ENCODE measurements at regions not wholly inside any gene's neighbourhood (a gene's known extent, or its start where the extent isn't known, plus 50 kb on each side); places are given as distances from the start of the nearest gene placed in this dataset.

DNA sequence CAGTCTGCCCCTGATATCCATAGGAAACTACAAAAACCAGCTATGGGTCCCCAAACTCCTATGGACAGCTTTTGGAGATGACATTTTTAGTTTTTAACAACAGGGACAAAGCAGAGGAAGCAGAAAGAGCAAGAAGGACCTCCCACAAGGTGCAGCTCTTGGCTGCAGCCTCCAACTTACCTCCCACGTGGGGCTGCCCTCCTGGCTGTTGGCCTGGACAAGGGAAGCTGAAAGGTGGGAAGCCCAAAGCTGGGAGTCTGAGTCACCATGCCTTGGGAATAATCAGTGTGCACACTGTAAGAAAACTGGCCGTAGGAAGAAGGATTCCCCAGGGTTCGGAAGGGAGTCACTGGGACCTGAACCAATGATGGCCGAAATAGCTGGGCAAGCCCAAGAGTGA, 51.8 kb upstream of the PAX1 start:
- no peak for DNase-seq

DNA sequence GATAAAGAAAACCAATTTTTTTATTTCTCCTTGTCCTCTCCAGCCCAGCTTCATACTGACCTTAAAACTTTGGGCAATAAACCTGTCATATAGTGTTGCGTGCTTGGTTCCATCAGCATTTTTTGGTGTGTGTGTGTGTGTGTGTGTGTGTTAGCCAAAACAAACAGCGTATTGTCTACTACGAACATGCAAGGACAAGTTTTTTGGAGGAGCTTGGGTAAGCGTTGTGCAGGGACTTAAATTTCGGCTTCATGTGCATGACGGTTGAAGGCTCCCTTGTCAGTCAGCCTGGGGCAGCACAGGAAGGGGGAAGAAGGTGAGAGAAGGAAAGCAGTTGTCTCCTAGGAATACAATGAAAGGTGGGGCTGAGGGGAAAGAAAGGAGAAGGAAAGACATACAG, 62.0 kb upstream of the PAX1 start:
- DNase-seq: no peak

DNA sequence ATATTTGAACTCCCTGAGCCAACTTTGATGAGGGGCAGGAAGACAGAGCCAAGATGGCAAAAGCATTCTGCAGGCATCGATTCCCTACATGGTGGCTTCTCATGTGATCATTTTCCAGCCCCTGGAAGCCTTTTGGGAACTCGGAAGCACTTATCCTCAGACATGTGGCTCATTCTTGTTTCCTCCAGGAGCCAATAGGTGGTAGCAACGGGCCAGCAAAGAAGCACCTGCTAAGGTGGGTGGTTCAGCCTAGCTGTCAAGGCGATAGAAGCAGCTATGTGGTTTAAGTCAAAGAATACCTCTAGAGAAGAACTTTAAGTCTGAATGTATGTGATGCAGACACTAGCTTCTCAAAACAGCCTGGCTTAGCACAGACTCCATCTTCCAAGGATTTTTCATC, 64.9 kb upstream of the PAX1 start:
- DNase-seq: no peak

GRCh38 chr20:21633829-21634228, 71.6 kb upstream of the PAX1 start:
- DNase-seq: no peak

DNA sequence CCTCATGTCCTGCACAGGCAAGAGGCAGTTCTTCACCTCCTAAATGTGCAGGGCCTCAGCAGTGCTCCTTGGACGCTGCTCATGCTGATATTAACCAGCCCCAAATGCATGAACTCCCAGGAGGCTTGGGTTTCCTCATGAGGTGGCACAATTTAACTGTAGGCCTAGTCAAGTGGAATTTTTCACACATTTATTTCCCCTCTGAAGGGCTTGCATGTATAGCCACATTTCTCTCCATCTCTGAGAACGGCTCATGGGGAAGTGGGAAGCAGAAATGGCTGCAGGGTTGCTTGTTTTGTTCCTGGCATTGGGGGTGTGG, 72.8 kb upstream of the PAX1 start:
- no peak for DNase-seq

- no peak for DNase-seq
These were observed 73.3 kb upstream of the PAX1 start for GRCh38 chr20:21632031-21632734.

DNA sequence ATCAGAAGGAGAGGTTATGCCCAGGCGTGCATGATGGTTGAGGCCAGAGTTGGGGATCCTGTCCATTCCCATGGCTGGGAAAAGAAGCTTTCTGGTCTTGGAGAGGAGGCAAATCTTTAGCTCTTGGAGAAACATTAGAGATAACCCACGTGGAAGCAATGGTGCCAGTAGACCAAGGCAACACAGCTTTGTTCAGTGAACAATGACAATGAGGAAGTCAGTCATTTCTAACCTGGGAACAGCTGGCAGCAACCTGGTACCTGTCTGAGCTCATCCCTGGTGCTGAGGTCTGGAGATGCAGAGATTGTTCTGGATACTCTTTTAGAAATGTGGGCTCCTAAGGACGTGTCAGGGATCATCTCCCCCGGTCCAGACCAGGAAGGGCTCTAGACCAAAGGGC, 76.7 kb upstream of the PAX1 start:
- DNase-seq: no peak

- no peak for DNase-seq
These were observed 81.7 kb upstream of the PAX1 start for GRCh38 chr20:21623781-21624094.

DNA sequence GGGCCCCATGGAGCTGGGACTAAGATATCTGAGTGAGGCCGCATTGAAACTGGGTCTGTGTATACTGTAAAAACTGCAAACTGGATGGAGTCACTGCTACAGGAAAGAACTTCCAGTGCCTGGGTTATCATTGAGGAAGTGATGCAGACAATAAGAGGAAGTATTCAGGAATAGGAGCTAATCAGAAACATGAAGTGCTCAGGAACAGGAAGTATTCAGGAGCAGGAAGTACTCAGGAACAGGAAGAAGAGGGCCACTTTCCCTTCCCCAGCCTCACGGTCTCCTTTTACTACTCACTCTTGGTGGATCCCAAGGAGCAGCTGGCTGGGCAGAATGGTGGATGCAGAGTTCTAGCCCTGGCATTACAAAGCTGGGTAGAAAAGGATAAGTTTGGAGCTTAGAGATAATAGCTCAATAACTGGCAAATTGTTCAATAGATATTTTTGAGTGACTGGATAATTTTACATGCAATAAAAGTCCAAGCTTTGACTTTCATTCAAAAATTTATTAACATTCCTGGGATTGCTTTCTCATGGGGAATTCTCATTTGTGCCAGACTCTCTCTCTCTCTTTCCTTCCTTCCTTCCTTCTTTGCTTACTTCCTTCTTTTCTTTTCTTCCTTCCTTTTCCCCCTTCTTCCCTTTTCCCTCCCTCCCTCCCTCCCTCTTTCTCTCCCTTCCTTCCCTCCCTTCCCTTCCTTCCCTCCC, 82.2 kb upstream of the PAX1 start:
- DNase-seq: no peak

DNA sequence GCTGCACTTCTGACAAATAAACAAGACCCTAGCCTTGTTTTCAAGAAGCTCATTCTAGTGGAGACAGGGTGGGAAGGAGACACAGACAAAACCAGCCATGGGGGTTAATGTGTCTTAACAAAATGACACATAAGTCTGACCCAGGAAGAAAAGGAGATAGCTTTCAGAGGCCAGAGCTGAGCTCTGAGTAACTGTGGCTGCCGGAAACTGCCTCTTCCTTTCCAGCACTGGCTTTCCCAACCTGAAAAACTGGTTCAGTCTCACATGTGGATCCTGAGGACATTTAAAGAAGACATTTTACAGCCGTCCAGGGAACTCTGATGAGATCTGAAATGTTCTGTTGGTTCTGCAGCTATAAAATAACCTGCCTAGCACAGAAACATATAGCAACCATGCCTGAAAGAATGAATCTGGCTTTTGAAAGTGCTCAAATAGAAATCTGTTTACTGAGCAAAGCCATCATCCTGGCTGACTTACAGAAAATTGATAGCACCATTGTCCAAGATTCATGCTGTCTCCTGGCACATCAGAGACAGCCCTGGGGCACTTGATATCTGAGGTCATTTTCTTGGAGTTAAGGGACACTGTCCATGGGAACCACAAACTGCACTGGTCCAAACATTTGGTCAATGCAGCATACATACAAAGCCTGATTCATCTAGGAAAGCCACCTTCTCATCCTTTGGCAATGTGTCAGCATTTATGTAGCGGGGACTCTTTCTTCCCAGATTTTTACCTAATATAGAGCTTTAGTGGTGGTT, 83.2 kb upstream of the PAX1 start:
- DNase-seq: no peak

DNA sequence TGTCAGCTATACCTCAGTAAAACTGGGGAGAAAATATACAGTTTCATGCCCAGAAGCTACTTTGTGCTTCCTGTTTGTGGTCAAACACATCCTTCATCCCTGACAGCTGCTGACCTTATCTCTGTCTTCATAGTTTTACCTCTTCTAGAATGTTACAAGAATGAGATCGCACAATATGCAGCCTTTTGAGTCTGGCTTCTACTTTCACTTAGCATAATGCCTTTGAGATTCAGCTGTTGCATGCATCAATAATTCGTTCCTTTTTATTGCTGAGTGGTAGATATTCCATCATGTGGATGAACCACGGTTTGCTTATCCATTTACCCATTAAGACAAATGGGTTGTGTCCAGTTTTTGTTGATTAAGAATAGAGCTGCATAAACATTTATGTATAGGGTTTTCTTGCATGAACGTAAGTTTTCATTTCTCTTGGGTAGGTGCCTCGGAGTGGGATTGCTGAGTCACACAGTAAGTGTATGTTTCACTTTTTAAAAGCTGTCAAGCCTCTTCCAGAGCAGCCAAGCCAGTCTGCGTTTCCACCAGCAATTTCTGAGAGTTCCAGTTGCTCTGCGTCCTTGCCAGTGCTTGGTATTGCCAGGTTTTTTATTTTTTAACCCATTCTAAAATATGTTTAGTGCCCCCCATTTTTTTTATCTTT, 86.6 kb upstream of the PAX1 start:
- DNase-seq: no peak

- DNase-seq: no peak
These were observed 89.8 kb upstream of the PAX1 start for GRCh38 chr20:21615617-21616080.

- DNase-seq: no peak
These were observed 90.5 kb upstream of the PAX1 start for GRCh38 chr20:21614980-21615379.

DNA sequence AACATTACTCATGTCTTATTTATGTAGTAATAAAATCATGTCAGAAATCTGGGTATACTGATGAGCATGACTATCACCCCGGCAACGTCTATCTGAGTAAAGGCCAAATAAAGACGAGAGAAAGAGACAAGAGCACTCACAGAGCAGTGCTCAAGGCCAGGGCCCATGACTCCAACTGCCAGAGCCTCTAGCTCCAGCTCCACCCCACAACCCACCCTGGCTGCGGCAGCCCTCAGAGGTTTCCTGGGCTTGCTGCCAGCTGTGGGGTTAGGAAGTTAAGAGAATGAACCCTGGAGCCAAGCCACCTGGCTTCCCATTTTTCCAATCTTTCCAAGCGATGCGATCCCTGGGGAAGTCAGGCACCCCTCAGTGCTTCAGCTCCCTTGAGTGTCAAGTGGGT, 92.0 kb upstream of the PAX1 start:
- DNase-seq: peak; percentile 20

- DNase-seq: no peak
These were observed 95.5 kb upstream of the PAX1 start for GRCh38 chr20:21609981-21610380.

DNA sequence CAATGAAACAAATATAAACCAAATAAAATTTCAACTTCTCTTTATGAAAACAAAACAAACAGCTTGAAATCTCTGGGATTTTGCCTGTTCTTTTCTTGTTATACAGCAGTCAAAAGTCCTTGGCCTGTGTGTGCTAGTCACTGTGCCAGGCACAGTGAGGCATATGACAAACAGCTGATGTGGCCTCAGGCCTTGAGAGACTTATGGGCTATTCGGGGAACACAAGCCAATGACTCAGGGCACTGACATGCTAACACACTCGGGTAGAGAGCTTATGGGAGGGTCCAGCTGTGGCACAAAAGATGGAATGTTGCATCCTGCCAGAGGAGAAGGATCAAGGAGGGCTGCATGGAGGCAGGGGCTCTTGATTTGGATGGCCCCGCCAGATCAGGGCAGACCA, 95.4 kb upstream of the NKX2-2 start:
- DNase-seq: no peak

GRCh38 chr20:21608777-21609176, 94.9 kb upstream of the NKX2-2 start:
- DNase-seq: no peak

- no peak for DNase-seq
These were observed 94.3 kb upstream of the NKX2-2 start for GRCh38 chr20:21607971-21608725.

DNA sequence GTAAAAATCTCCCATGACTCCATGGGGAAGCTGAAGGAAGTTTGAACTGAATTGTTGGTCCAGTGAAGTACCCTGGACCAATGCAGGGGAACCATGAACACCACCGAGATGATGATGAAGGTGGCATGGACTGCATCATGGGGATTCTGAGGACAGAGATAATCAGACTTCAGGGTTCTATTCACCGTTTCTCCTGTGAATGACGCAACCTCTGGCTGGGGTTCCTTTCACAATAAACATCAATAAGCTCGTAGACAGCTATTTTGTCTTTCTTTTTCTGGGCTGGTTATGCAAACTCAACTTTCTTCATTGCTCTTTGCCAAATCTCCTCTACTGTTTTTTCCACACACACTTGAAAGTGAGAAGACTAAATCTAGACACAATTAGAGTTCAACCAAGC, 87.9 kb upstream of the NKX2-2 start:
- no peak for DNase-seq

DNA sequence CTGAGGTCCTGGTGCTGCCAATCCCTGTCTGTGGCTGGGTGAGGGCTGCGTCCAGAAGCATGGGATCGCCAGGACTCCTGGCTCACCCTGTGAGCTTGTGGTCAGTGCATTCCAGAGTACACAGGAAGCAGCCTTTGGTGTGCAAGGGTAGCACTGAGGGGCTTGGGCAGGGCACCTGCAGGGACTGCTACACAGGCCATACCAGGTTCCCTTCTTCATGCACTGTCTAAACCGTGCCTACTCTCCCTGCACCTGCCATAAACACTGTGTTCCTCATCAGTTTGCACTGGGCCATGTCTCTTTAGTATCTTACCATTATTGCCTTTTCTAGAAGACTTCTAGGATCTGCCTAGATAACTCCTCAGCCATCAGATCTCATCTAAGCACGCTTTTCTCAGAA, 72.8 kb upstream of the NKX2-2 start:
- DNase-seq: no peak

GRCh38 chr20:21583486-21584168, 69.8 kb upstream of the NKX2-2 start:
- DNase-seq: no peak

- no peak for DNase-seq
These were observed 63.7 kb upstream of the NKX2-2 start for GRCh38 chr20:21577551-21577950.

Measured in NCI-H2107 (cell line).